ENCODE measurements at regions not wholly inside any gene's neighbourhood (a gene's known extent, or its start where the extent isn't known, plus 50 kb on each side); places are given as distances from the start of the nearest gene placed in this dataset.

GRCh38 chr10:28905371-28905770 lies 228.1 kb downstream of the BAMBI start:
- TF ChIP-seq CTCF (IDR thresholded peaks at IDR 0.05) (no peak), POLR2A (IDR thresholded peaks at IDR 0.05) (no peak), EP300 (IDR thresholded peaks at IDR 0.05) (no peak)
